ENCODE measurements at regions not wholly inside any gene's neighbourhood (a gene's known extent, or its start where the extent isn't known, plus 50 kb on each side); places are given as distances from the start of the nearest gene placed in this dataset.

- Mint-ChIP-seq H3K27me3 (ENCODE audit: low read depth) (no peaks in the 10 kb centered on the region), H3K4me1 (no peaks in the 10 kb centered on the region), H3K9me3 (no peaks in the 10 kb centered on the region), H3K4me3 (no peak overlapping the region), H3K36me3 (ENCODE audit: low read depth) (no peaks in the 10 kb centered on the region), H3K27ac (no peak overlapping the region)
- no peak for TF ChIP-seq CTCF (IDR thresholded peaks at IDR 0.05; ENCODE audit: unreplicated experiment in 3 of 3)
These were observed 870.2 kb upstream of the C9orf72 start for GRCh38 chr9:28443461-28443860.

- Mint-ChIP-seq H3K27me3 (ENCODE audit: low read depth) (no peaks in the 10 kb centered on the region), H3K9me3 (no peaks in the 10 kb centered on the region), H3K27ac (no peak overlapping the region), H3K36me3 (ENCODE audit: low read depth) (no peaks in the 10 kb centered on the region), H3K4me1 (no peaks in the 10 kb centered on the region), H3K4me3 (no peak overlapping the region)
- no peak for TF ChIP-seq CTCF (IDR thresholded peaks at IDR 0.05; ENCODE audit: unreplicated experiment in 3 of 3)
These were observed 871.4 kb upstream of the C9orf72 start for GRCh38 chr9:28444637-28445036.

DNA sequence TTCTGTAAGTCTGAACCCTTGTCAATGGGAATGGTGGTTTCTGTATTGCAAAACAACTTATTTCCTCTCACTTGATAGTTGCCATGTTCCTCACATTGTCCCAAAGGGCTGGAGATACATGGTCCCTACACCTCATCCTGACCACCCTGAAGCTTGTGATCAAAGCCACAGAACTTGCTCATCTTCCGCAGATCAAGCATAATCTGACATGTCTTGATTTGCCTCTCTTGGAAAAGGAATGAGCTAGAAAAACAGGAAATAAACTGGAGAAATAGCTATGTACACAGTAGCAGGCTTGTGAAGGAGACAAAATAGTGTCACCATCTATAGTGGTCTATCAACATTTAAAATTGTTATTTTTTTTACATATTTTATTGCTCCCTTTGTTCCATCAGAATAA is 871.9 kb upstream of the C9orf72 start:
- H3K9me3 Mint-ChIP-seq = no peaks in the 10 kb centered on the region
- no peaks in the 10 kb centered on the region for H3K36me3 Mint-ChIP-seq (ENCODE audit: low read depth)
- H3K27ac Mint-ChIP-seq = no peak overlapping the region
- H3K27me3 Mint-ChIP-seq (ENCODE audit: low read depth) = no peaks in the 10 kb centered on the region
- H3K4me1 Mint-ChIP-seq = no peaks in the 10 kb centered on the region
- no peak for TF ChIP-seq CTCF (IDR thresholded peaks at IDR 0.05; ENCODE audit: unreplicated experiment in 3 of 3)
- H3K4me3 Mint-ChIP-seq = no peak overlapping the region

DNA sequence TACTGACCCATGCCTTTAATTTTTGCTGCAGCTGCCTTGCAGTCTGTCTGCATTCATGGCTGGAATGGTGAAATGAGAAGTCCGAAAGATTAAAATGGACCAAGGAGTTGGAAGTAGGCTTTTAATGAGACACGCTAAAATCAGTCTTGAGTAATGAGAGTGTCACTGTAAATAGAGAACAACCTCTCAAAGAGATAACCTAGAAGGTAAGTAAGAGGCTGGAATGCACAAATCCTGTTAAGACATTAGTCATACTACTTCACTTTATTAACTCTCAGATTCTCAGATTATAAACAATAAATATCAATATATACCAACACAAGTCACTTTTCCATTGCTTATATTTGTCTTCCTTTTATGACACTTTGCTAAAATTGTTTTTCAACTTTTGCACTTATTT is 880.6 kb upstream of the C9orf72 start:
- no peaks in the 10 kb centered on the region for H3K27me3 Mint-ChIP-seq (ENCODE audit: low read depth)
- H3K4me1 Mint-ChIP-seq = peaks cover 11% of the 10 kb centered on the region
- no peak for TF ChIP-seq CTCF (IDR thresholded peaks at IDR 0.05; ENCODE audit: unreplicated experiment in 3 of 3)
- no peaks in the 10 kb centered on the region for H3K9me3 Mint-ChIP-seq
- H3K36me3 Mint-ChIP-seq (ENCODE audit: low read depth) = no peaks in the 10 kb centered on the region
- no peak overlapping the region for H3K4me3 Mint-ChIP-seq
- no peak overlapping the region for H3K27ac Mint-ChIP-seq

DNA sequence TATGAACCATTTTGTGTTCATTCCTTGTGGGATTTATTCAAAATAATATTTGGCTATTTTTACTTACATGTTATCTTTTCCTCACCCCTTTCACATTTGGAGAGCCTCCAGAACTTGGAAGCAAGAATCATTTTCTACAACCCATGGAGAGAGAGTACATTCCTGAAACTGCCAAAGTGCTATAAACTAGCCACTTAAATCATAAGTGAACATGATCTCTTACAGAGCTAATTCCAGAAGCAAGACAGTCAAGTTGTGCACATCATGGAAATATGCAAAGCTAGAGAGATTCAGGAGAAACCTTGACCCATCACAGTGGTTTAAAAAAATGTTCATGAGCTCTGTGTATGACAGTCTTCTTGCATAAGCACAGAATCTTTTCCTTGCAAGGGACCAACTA is 883.6 kb upstream of the C9orf72 start:
- H3K4me3 Mint-ChIP-seq = no peak overlapping the region
- no peak for TF ChIP-seq CTCF (IDR thresholded peaks at IDR 0.05; ENCODE audit: unreplicated experiment in 3 of 3)
- no peaks in the 10 kb centered on the region for H3K9me3 Mint-ChIP-seq
- no peaks in the 10 kb centered on the region for H3K27me3 Mint-ChIP-seq (ENCODE audit: low read depth)
- H3K36me3 Mint-ChIP-seq (ENCODE audit: low read depth) = no peaks in the 10 kb centered on the region
- peaks cover 11% of the 10 kb centered on the region for H3K4me1 Mint-ChIP-seq
- H3K27ac Mint-ChIP-seq = peak overlapping the region; percentile 2 to 53 (median 41)

DNA sequence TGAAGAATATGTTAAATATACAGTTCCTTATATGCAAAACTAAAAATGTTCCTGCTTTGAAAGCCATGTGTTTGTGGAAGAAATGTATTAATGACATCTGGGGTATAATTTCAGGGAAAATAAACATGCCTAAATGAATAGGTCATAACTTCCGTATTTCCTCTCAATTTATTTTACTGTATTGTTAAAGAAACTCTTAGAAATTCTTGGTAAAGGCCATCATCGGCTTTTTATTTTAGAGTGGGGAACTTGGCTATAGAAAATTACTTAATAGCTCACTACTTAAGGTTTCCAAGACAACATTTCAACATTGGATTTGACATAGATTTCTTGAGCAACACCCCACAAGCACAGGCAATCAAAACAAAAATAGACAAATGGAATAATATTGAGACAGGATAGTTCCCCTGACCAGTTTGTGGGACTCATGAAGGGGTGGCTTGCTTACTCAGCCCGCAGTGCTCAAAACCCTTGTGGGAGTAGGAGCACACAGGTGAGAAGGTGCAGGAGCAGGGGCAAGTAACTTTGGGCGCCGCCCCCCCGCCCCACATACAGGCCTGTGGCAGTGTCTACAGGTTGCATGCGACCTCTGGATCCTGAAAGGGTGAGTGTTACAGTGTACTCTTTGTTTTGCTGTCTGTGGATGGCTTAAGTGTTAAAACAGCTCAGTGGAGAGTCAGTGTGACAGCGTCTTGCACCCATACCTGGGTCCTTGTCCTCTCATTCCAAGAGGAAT is 891.4 kb upstream of the C9orf72 start:
- Mint-ChIP-seq H3K4me3 (no peak overlapping the region), H3K36me3 (ENCODE audit: low read depth) (no peaks in the 10 kb centered on the region), H3K27me3 (ENCODE audit: low read depth) (no peaks in the 10 kb centered on the region), H3K9me3 (peaks cover 10% of the 10 kb centered on the region), H3K4me1 (no peaks in the 10 kb centered on the region), H3K27ac (no peak overlapping the region)
- TF ChIP-seq CTCF (IDR thresholded peaks at IDR 0.05; ENCODE audit: unreplicated experiment in 3 of 3) = no peak
